ENCODE measurements at regions not wholly inside any gene's neighbourhood (a gene's known extent, or its start where the extent isn't known, plus 50 kb on each side); places are given as distances from the start of the nearest gene placed in this dataset.

DNA sequence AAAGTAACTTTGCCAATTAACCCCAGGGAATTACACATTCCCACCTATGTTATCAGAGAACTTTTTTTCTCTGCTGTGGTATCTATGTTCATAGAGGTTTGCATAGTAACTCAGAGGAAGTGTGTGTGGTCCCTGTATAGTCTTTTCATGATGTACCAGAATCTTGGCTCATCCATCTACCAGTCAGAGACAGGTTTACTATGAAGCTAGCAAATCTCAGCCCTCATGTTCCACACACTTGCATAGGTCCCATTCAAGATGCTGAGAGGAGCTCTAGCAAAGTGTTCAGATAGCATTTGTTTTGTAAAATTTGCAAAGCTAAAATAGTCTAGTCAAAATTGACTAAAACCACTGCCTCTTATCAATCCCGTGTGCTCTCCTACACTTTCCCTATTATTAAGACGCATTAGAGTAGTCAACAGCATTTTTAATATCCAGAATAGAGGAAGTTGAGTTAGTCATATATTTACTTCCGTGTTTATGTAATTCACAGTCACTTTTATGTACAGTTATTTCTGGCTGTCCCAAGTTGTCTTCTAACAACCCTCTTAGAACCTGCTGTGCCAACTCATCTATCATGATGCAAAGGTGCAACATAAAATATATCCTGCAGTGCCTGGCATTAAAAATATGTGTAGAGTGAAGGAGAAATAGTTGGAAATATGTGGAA lies 184.2 kb downstream of the FAM76B start:
- no peak for DNase-seq (ENCODE audit: low read depth, low spot score)
- Mint-ChIP-seq H3K36me3 (ENCODE audit: low read depth) (no peaks in the 10 kb centered on the region), H3K4me3 (no peak overlapping the region), H3K27ac (ENCODE audit: unreplicated experiment) (no peak overlapping the region), H3K27me3 (ENCODE audit: low read depth) (no peaks in the 10 kb centered on the region), H3K9me3 (no peaks in the 10 kb centered on the region), H3K4me1 (peaks cover 17% of the 10 kb centered on the region)
- TF ChIP-seq, protein P1, sequence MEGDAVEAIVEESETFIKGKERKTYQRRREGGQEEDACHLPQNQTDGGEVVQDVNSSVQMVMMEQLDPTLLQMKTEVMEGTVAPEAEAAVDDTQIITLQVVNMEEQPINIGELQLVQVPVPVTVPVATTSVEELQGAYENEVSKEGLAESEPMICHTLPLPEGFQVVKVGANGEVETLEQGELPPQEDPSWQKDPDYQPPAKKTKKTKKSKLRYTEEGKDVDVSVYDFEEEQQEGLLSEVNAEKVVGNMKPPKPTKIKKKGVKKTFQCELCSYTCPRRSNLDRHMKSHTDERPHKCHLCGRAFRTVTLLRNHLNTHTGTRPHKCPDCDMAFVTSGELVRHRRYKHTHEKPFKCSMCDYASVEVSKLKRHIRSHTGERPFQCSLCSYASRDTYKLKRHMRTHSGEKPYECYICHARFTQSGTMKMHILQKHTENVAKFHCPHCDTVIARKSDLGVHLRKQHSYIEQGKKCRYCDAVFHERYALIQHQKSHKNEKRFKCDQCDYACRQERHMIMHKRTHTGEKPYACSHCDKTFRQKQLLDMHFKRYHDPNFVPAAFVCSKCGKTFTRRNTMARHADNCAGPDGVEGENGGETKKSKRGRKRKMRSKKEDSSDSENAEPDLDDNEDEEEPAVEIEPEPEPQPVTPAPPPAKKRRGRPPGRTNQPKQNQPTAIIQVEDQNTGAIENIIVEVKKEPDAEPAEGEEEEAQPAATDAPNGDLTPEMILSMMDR (conservative IDR thresholded peaks at IDR 0.05), result no peak

DNA sequence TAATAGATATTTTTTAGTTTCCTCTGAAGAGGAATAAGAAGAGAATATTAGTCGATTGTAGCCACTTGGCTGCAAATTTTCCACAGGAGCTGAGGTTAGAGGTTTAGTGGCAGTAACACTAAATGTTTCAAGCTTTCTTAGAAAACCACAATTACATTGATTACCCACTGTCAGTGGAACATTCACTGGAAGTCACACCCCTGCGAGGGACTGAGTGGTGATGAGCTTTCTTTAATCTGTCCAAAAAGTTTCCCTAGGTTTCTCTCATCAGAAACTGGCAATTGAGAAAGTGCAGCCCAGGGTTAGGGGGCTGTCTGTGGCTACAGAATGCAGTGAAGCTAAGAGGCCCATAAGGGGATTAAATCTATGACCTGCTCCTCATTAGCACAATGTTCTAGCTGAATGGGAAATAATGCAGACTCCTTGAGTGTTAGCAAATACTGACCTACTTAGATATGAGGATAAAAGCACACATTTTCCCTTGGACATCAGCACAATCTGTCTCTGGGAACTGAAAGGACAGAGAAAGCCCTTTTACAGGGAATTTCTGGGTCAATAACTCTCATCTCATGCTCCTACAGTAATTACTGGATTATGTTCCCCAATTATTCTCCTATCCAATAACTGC lies 189.5 kb downstream of the FAM76B start:
- H3K27me3 Mint-ChIP-seq (ENCODE audit: low read depth), result no peaks in the 10 kb centered on the region
- peaks cover 31% of the 10 kb centered on the region for H3K4me1 Mint-ChIP-seq
- TF ChIP-seq, protein P1 (conservative IDR thresholded peaks at IDR 0.05), result no peak
- peaks cover 2% of the 10 kb centered on the region for H3K9me3 Mint-ChIP-seq
- no peak for DNase-seq (ENCODE audit: low read depth, low spot score)
- H3K27ac Mint-ChIP-seq (ENCODE audit: unreplicated experiment), result no peak overlapping the region
- no peaks in the 10 kb centered on the region for H3K36me3 Mint-ChIP-seq (ENCODE audit: low read depth)
- no peak overlapping the region for H3K4me3 Mint-ChIP-seq

DNA sequence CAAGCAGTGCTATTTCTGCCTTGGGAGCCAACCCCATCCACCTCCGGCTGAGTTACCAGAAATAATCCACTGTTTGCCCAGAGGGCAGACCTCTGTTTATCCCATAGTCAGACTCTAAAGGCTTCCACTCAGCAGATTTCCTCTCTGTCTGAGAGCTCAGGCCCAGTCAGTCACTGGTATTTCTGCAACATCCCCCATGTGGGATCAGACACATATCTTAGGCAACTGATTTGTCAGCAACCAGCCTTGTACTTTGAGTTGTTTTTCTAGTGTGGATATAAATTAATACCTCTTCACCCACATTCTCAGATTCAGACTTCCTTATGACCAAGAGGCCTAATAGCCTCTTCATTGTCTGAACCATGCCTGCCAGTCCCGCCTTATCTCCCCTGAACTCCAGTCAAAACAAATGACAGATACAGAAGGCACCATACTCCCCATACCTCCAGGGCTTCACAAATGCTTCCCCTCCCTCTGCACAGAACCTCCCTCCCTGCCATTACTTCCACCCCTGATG lies 193.6 kb downstream of the FAM76B start:
- H3K27ac Mint-ChIP-seq (ENCODE audit: unreplicated experiment), result peak overlapping the region; percentile 69
- no peaks in the 10 kb centered on the region for H3K27me3 Mint-ChIP-seq (ENCODE audit: low read depth)
- H3K4me1 Mint-ChIP-seq, result peaks cover 42% of the 10 kb centered on the region
- DNase-seq (ENCODE audit: low read depth, low spot score), result no peak
- TF ChIP-seq, protein P1 (conservative IDR thresholded peaks at IDR 0.05), result no peak
- no peak overlapping the region for H3K4me3 Mint-ChIP-seq
- no peaks in the 10 kb centered on the region for H3K36me3 Mint-ChIP-seq (ENCODE audit: low read depth)
- peaks cover 2% of the 10 kb centered on the region for H3K9me3 Mint-ChIP-seq

DNA sequence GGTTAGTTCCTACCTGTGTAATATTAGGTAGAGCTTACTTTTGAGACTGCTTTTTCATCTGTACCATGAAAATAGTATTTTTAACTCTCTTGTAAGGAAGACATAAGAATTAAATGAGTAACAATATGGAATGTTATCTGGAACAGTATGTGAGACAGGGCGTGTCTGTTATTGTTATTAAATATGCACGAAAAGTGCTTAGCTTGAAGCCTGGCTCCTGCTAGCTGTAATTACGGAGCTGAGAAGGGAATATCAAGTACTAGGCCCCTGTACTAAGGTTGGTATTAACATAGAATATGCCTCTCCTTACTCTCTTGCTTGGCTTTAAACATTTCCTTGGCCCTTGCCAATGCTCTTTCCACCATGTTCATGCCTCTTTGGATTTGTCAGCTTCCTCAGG lies 194.0 kb downstream of the FAM76B start:
- Mint-ChIP-seq H3K27ac (ENCODE audit: unreplicated experiment) (no peak overlapping the region), H3K4me3 (no peak overlapping the region), H3K36me3 (ENCODE audit: low read depth) (no peaks in the 10 kb centered on the region), H3K4me1 (peaks cover 44% of the 10 kb centered on the region), H3K27me3 (ENCODE audit: low read depth) (no peaks in the 10 kb centered on the region), H3K9me3 (peaks cover 2% of the 10 kb centered on the region)
- TF ChIP-seq, protein P1 (conservative IDR thresholded peaks at IDR 0.05), result no peak
- DNase-seq (ENCODE audit: low read depth, low spot score), result no peak

DNA sequence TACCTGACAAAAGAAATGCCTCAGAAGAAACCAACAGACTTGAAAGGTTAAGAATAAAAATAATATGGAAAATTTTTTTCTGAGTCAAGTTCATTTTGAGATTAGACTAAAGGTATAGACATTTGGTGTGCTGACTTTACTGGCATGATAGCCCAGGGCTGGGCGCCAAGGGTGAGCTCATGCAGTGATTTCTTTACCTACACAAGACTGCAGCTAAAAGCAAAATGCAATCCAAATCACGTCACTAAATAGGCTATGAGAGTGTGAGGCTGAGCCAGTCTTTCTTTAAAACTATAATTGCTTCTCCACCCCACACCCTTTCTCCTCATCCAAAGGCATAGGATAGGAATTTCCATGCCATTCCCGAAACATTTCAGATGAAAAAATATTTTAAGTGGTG lies 196.5 kb downstream of the FAM76B start:
- Mint-ChIP-seq H3K27ac (ENCODE audit: unreplicated experiment) (no peak overlapping the region), H3K36me3 (ENCODE audit: low read depth) (no peaks in the 10 kb centered on the region), H3K9me3 (peaks cover 2% of the 10 kb centered on the region), H3K4me3 (no peak overlapping the region), H3K4me1 (peaks cover 52% of the 10 kb centered on the region), H3K27me3 (ENCODE audit: low read depth) (no peaks in the 10 kb centered on the region)
- DNase-seq (ENCODE audit: low read depth, low spot score), result no peak
- TF ChIP-seq, protein P1 (conservative IDR thresholded peaks at IDR 0.05), result no peak
